Keratinocyte (primary cell): ENCODE measurements at regions not wholly inside any gene's neighbourhood (a gene's known extent, or its start where the extent isn't known, plus 50 kb on each side); places are given as distances from the start of the nearest gene placed in this dataset.

Experiments
- DNase-seq: peaks from one replicate; pipeline ENCODE4 v3.0.0-alpha.2; 2011; ENCODE audit warnings: low read depth, missing footprints, low spot score
- FAIRE-seq: peaks from 2 replicates; lab custom pipeline; 2011; peaks lifted over from hg19 to GRCh38; lab: Jason Lieb, UNC
- H2AFZ ChIP-seq: 2 replicates; pipeline ENCODE4 v1.6.0; 2012; ENCODE audit warnings: low read length, control low read depth, inconsistent platforms; ENCODE audit not compliant: control insufficient read depth
- H3K27ac ChIP-seq: 2 replicates; pipeline ENCODE4 v1.5.1; 2011; ENCODE audit warnings: low read length; ENCODE audit not compliant: control insufficient read depth, insufficient read depth
- H3K27me3 ChIP-seq: 3 replicates; pipeline ENCODE4 v1.6.0; 2011; ENCODE audit warnings: low read length; ENCODE audit not compliant: control insufficient read depth, insufficient read depth; ENCODE audit errors: extremely low read depth
- H3K36me3 ChIP-seq, 2 experiments: 2 replicates in 1 of 2; 3 replicates in 1 of 2; pipeline ENCODE4 v1.5.1; 2011; ENCODE audit warnings: low read length in 2 of 2, mild to moderate bottlenecking in 1 of 2; ENCODE audit not compliant: control insufficient read depth in 2 of 2, insufficient read depth in 2 of 2; ENCODE audit errors: extremely low read depth in 1 of 2
- H3K4me1 ChIP-seq: 3 replicates; pipeline ENCODE4 v1.5.1; 2011; ENCODE audit warnings: low read length; ENCODE audit not compliant: control insufficient read depth, insufficient read depth; ENCODE audit errors: extremely low read depth
- H3K4me2 ChIP-seq: 3 replicates; pipeline ENCODE4 v1.6.0; 2011; ENCODE audit warnings: low read depth, low read length; ENCODE audit not compliant: control insufficient read depth, insufficient read depth; ENCODE audit errors: extremely low read depth
- H3K4me3 ChIP-seq, 3 experiments: fragments of 200-600 bp in 1 of 3; sonication (generic) in 1 of 3; 2 replicates in 2 of 3; 3 replicates in 1 of 3; pipeline ENCODE4 v1.5.1; 2011 to 2016; ENCODE audit warnings: low read length in 3 of 3, mild to moderate bottlenecking in 3 of 3, control low read depth in 2 of 3, inconsistent platforms in 1 of 3, low read depth in 1 of 3, mixed read lengths in 1 of 3, mixed run types in 1 of 3, moderate library complexity in 1 of 3; ENCODE audit not compliant: control insufficient read depth in 2 of 3, insufficient read depth in 2 of 3; ENCODE audit errors: extremely low read depth in 1 of 3
- H3K79me2 ChIP-seq: 2 replicates; pipeline ENCODE4 v1.6.0; 2012; ENCODE audit warnings: low read length; ENCODE audit not compliant: control insufficient read depth, insufficient read depth
- H3K9ac ChIP-seq: 3 replicates; pipeline ENCODE4 v1.6.0; 2011; ENCODE audit warnings: low read length; ENCODE audit not compliant: control insufficient read depth, insufficient read depth; ENCODE audit errors: extremely low read depth
- H3K9me1 ChIP-seq: 3 replicates; pipeline ENCODE4 v1.6.0; 2011; ENCODE audit warnings: low read length; ENCODE audit not compliant: control insufficient read depth, insufficient read depth; ENCODE audit errors: extremely low read depth
- H3K9me3 ChIP-seq: 2 replicates; pipeline ENCODE4 v1.5.1; 2012; ENCODE audit warnings: low read depth, low read length; ENCODE audit not compliant: control insufficient read depth
- H4K20me1 ChIP-seq: 3 replicates; pipeline ENCODE4 v1.6.0; 2011; ENCODE audit warnings: low read length; ENCODE audit not compliant: control insufficient read depth, insufficient read depth; ENCODE audit errors: extremely low read depth
- EZH2 ChIP-seq: IDR thresholded peaks from one replicate; pipeline ENCODE4 v1.6.1; 2012; ENCODE audit warnings: inconsistent platforms, mild to moderate bottlenecking, low read length, moderate library complexity
- dilution Hi-C: fragments of 300-500 bp; cut with MboI; formaldehyde crosslinking; loops from one replicate; pipeline ENCODE4 v1.7.0; 2020; ENCODE audit warnings: low sequenced_read_pairs; ENCODE audit not compliant: extremely low pct_ligation_motif_present
- TF ChIP-seq, protein P1 (sequence below), 3 experiments: IDR thresholded peaks in 1 of 3; conservative IDR thresholded peaks in 1 of 3; optimal IDR thresholded peaks in 1 of 3; 2 replicates in 2 of 3; 3 replicates in 1 of 3; pipeline versions ENCODE3 to v1.5.1; 2011; ENCODE audit warnings: low read length in 3 of 3, mild to moderate bottlenecking in 3 of 3, moderate library complexity in 2 of 3, control low read depth in 1 of 3, inconsistent platforms in 1 of 3; ENCODE audit not compliant: insufficient read depth in 2 of 3; ENCODE audit errors: extremely low read depth in 1 of 3

DNA sequence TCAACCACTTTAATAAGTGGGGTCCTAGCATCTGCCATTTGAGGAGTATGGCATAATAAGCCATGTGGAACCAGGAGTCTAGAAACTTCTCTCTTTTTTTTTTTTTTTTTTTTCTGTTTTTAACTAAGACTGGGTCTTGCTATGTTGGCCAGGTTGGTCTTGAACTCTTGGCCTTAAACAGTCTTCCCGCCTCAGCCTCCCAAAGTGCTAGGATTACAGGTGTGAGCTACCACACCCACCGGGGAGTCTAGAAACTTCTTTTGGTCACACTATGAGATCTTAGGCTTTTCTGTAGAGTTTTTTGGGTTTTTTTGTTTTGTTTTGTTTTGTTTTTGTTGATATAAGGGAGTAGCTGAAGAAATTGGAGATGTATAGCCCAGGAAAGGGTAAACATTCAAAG lies 52.9 kb downstream of the ZBTB38 start:
- H3K9ac ChIP-seq: no peak overlapping the region
- peak overlapping the region; percentile 43 for H3K27ac ChIP-seq
- H3K4me3 ChIP-seq: no peak overlapping the region
- FAIRE-seq: no peak
- peaks cover 19% of the 10 kb centered on the region for H3K4me1 ChIP-seq
- no peaks in the 10 kb centered on the region for H3K9me1 ChIP-seq
- DNase-seq: no peak
- TF ChIP-seq EZH2: no peak
- TF ChIP-seq, protein P1, sequence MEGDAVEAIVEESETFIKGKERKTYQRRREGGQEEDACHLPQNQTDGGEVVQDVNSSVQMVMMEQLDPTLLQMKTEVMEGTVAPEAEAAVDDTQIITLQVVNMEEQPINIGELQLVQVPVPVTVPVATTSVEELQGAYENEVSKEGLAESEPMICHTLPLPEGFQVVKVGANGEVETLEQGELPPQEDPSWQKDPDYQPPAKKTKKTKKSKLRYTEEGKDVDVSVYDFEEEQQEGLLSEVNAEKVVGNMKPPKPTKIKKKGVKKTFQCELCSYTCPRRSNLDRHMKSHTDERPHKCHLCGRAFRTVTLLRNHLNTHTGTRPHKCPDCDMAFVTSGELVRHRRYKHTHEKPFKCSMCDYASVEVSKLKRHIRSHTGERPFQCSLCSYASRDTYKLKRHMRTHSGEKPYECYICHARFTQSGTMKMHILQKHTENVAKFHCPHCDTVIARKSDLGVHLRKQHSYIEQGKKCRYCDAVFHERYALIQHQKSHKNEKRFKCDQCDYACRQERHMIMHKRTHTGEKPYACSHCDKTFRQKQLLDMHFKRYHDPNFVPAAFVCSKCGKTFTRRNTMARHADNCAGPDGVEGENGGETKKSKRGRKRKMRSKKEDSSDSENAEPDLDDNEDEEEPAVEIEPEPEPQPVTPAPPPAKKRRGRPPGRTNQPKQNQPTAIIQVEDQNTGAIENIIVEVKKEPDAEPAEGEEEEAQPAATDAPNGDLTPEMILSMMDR (optimal IDR thresholded peaks at IDR 0.05 in 1 of 3, IDR thresholded peaks at IDR 0.05 in 1 of 3, conservative IDR thresholded peaks at IDR 0.05 in 1 of 3; ENCODE audit: extremely low read depth in 1 of 3, insufficient read depth in 2 of 3, low read length in 3 of 3): no peak
- no peaks in the 10 kb centered on the region for H3K9me3 ChIP-seq
- peaks cover 9 to 15% of the 10 kb centered on the region in 2 experiments for H3K36me3 ChIP-seq
- H4K20me1 ChIP-seq: no peaks in the 10 kb centered on the region
- dilution Hi-C loops: no loop called here
- no peaks in the 10 kb centered on the region for H3K27me3 ChIP-seq
- peaks cover 58% of the 10 kb centered on the region for H3K79me2 ChIP-seq
- no peak overlapping the region for H2AFZ ChIP-seq
- H3K4me2 ChIP-seq: no peak overlapping the region

DNA sequence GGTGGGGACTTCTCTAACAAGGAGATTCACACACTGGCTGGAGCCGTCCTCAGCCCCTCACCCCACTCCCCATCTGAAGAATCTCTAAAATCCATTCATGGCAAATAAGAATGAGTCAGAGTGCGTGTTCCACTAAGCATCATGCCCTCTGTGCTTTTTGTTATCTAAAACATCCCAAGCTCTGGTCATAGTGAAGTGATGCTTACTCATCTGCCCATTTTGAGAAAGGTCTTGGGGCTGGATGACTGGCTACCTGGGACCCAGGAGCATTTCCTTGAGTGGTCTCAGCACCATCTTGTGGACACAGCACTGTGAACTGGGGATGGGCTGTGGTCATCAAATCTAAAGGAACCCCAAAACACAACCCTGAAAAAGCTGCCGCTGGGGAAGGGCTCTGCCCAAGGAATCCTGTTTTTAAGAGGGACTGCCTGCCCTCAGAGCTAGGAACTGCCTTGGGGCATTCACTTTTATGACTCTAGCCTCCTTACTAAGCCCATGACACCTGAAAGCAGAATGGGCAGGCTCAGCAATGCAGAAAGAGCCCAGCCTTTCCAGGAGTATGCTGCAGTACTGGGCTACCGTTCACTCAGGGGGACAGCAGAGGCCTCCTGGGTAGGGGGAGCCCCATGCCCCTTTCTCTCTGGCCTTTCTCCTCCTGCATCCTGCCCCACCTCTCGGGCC lies 53.5 kb downstream of the ZBTB38 start:
- dilution Hi-C loops: no loop called here
- Histone ChIP-seq H2AFZ (no peak overlapping the region), H3K27ac (peak overlapping the region; percentile 43), H3K4me3 (no peak overlapping the region), H3K36me3 (peaks cover 9 to 13% of the 10 kb centered on the region in 2 experiments), H3K27me3 (no peaks in the 10 kb centered on the region), H3K4me1 (peaks cover 19% of the 10 kb centered on the region), H3K9me3 (no peaks in the 10 kb centered on the region), H4K20me1 (no peaks in the 10 kb centered on the region), H3K9ac (peak overlapping the region; percentile 18), H3K9me1 (no peaks in the 10 kb centered on the region), H3K79me2 (peaks cover 59% of the 10 kb centered on the region), H3K4me2 (no peak overlapping the region)
- TF ChIP-seq EZH2: no peak
- TF ChIP-seq, protein P1 (optimal IDR thresholded peaks at IDR 0.05 in 1 of 3, IDR thresholded peaks at IDR 0.05 in 1 of 3, conservative IDR thresholded peaks at IDR 0.05 in 1 of 3; ENCODE audit: extremely low read depth in 1 of 3, insufficient read depth in 2 of 3, low read length in 3 of 3): no peak
- peak; percentile 53 for FAIRE-seq
- DNase-seq: no peak
